ENCODE measurements at regions not wholly inside any gene's neighbourhood (a gene's known extent, or its start where the extent isn't known, plus 50 kb on each side); places are given as distances from the start of the nearest gene placed in this dataset.

GRCh38 chr1:116289193-116289592, 83.9 kb upstream of the ATP1A1 start:
- TF ChIP-seq CTCF (IDR thresholded peaks at IDR 0.05; ENCODE audit: low read length) (no peak), EZH2 (optimal IDR thresholded peaks at IDR 0.05; ENCODE audit: low read depth, low read length) (no peak), EZH2phosphoT487 (IDR thresholded peaks at IDR 0.05; ENCODE audit: low read length) (no peak)
